Endothelial cell of umbilical vein (primary cell): ENCODE measurements at regions not wholly inside any gene's neighbourhood (a gene's known extent, or its start where the extent isn't known, plus 50 kb on each side); places are given as distances from the start of the nearest gene placed in this dataset.
"Not testable (repeated sequence)": the region's sequence is repeated elsewhere in the genome, so short reads cannot be mapped to it uniquely, and the experiment has no call there.

Experiments
- BruUV-seq: library from RNA; stranded (reverse); fragments of 400-500 nt; replicated peaks from 2 replicates; lab custom pipeline; 2021; lab: Mats Ljungman, UMichigan
- CTCF ChIA-PET: fragments of 300-600, 350-600 bp; sonication (Branson Sonifier 250); formaldehyde crosslinking; loops from one replicate; lab custom pipeline; 2021; ENCODE audit warnings: antibody characterized with exemption, inconsistent platforms; lab: Charles Lee
- POLR2A ChIA-PET: fragments of 300-600, 350-600 bp; sonication (Branson Sonifier 250); formaldehyde crosslinking; loops from one replicate; lab custom pipeline; 2021; ENCODE audit warnings: antibody characterized with exemption, inconsistent platforms; lab: Charles Lee
- DNase-seq: peaks from one replicate; pipeline ENCODE4 v3.0.0-alpha.2; 2011; ENCODE audit warnings: low read depth, low spot score
- FAIRE-seq: peaks from 2 replicates; lab custom pipeline; 2011; peaks lifted over from hg19 to GRCh38; lab: Jason Lieb, UNC
- H2AFZ ChIP-seq: 2 replicates; pipeline ENCODE4 v1.6.0; 2012; ENCODE audit warnings: low read depth, low read length, control low read depth, inconsistent platforms
- H3K27ac ChIP-seq: 2 replicates; pipeline ENCODE4 v1.5.1; 2011; ENCODE audit warnings: low read depth, mild to moderate bottlenecking, control low read depth, low read length, moderate library complexity; ENCODE audit not compliant: insufficient read depth
- H3K27me3 ChIP-seq, 2 experiments: 2 replicates each; pipeline versions ENCODE4 v1.6.0 to v1.6.1; 2011; ENCODE audit warnings: low read length in 2 of 2, mixed read lengths in 1 of 2; ENCODE audit not compliant: control insufficient read depth in 2 of 2, insufficient read depth in 2 of 2
- H3K36me3 ChIP-seq, 2 experiments: 2 replicates in 1 of 2; 3 replicates in 1 of 2; pipeline ENCODE4 v1.5.1; 2011; ENCODE audit warnings: low read length in 2 of 2, mild to moderate bottlenecking in 1 of 2, moderate library complexity in 1 of 2; ENCODE audit not compliant: control insufficient read depth in 2 of 2, insufficient read depth in 2 of 2; ENCODE audit errors: extremely low read depth in 1 of 2
- H3K4me1 ChIP-seq: 3 replicates; pipeline ENCODE4 v1.5.1; 2011; ENCODE audit warnings: mild to moderate bottlenecking, low read length; ENCODE audit not compliant: control insufficient read depth, insufficient read depth; ENCODE audit errors: extremely low read depth
- H3K4me2 ChIP-seq: 2 replicates; pipeline ENCODE4 v1.6.1; 2011; ENCODE audit warnings: low read length, control low read depth, mixed read lengths; ENCODE audit not compliant: insufficient read depth
- H3K4me3 ChIP-seq, 3 experiments: fragments of 200-600 bp in 1 of 3; sonication (generic), shearing (Covaris generic) in 1 of 3; replicated peaks in 1 of 3; 2 replicates each; pipeline ENCODE4 v1.5.1; 2011 to 2016; ENCODE audit warnings: control low read depth in 3 of 3, low read length in 3 of 3, mild to moderate bottlenecking in 2 of 3, inconsistent platforms in 1 of 3, low read depth in 1 of 3, moderate library complexity in 1 of 3; ENCODE audit not compliant: insufficient read depth in 1 of 3
- H3K79me2 ChIP-seq: 2 replicates; pipeline ENCODE4 v1.6.0; 2012; ENCODE audit warnings: low read length, inconsistent platforms; ENCODE audit not compliant: control insufficient read depth, insufficient read depth
- H3K9ac ChIP-seq: replicated peaks from 2 replicates; pipeline ENCODE3; 2011; ENCODE audit warnings: low read length, control low read depth; ENCODE audit not compliant: insufficient read depth; ENCODE audit errors: extremely low read depth
- H3K9me1 ChIP-seq: replicated peaks from 3 replicates; pipeline ENCODE4 v1.6.0; 2011; ENCODE audit warnings: mild to moderate bottlenecking, low read length; ENCODE audit not compliant: control insufficient read depth, insufficient read depth; ENCODE audit errors: extremely low read depth
- H3K9me3 ChIP-seq: replicated peaks from 2 replicates; pipeline ENCODE4 v1.5.1; 2012; ENCODE audit warnings: low read length, inconsistent platforms; ENCODE audit not compliant: control insufficient read depth, insufficient read depth
- H4K20me1 ChIP-seq: replicated peaks from 2 replicates; pipeline ENCODE3; 2011; ENCODE audit warnings: mild to moderate bottlenecking, low read length; ENCODE audit not compliant: control insufficient read depth, insufficient read depth; ENCODE audit errors: extremely low read depth
- EZH2 ChIP-seq: IDR thresholded peaks from 2 replicates; pipeline ENCODE4 v1.6.1; 2012; ENCODE audit warnings: borderline replicate concordance, low read depth, mild to moderate bottlenecking, moderate library complexity, low read length, inconsistent platforms; ENCODE audit not compliant: severe bottlenecking
- FOS ChIP-seq: IDR thresholded peaks from 2 replicates; pipeline ENCODE4 v1.6.1; 2011; ENCODE audit warnings: mild to moderate bottlenecking, low read length, moderate library complexity, borderline replicate concordance; ENCODE audit not compliant: insufficient read depth
- GATA2 ChIP-seq: IDR thresholded peaks from 2 replicates; pipeline ENCODE4 v1.7.0; 2011; ENCODE audit warnings: low read depth, mild to moderate bottlenecking, moderate library complexity, mixed read lengths, low read length; ENCODE audit not compliant: insufficient read length, insufficient read depth
- JUN ChIP-seq: IDR thresholded peaks from 2 replicates; pipeline ENCODE4 v1.6.1; 2011; ENCODE audit warnings: borderline replicate concordance, low read depth; ENCODE audit not compliant: insufficient read length, insufficient read depth
- MYC ChIP-seq: IDR thresholded peaks from one replicate; pipeline ENCODE4 v1.6.1; 2011; ENCODE audit warnings: mild to moderate bottlenecking, low read depth, low read length
- POLR2A ChIP-seq: IDR thresholded peaks from 2 replicates; pipeline ENCODE4 v1.6.1; 2012; ENCODE audit warnings: low read depth, mild to moderate bottlenecking, control low read depth, low read length
- POLR2AphosphoS5 ChIP-seq: IDR thresholded peaks from 2 replicates; pipeline ENCODE4 v1.6.1; 2012; ENCODE audit warnings: low read depth, mild to moderate bottlenecking, control low read depth, low read length, moderate library complexity; ENCODE audit not compliant: insufficient read depth
- dilution Hi-C: fragments of 300-500 bp; cut with MboI; formaldehyde crosslinking; loops from one replicate; pipeline ENCODE4 v1.15.0; 2019; ENCODE audit warnings: low sequenced_read_pairs; ENCODE audit not compliant: extremely low pct_ligation_motif_present
- intact Hi-C: fragments of 100-400 bp; cut with micrococcal nuclease; formaldehyde crosslinking; loops from one replicate; pipeline ENCODE4 v1.10.0; 2022
- TF ChIP-seq, protein P1 (sequence below): IDR thresholded peaks from 2 replicates; pipeline ENCODE4 v1.6.1; 2011; ENCODE audit not compliant: insufficient read depth, insufficient read length
- TF ChIP-seq, protein P2 (sequence below), 2 donors: IDR thresholded peaks; 1 replicate in 1 of 2; 2 replicates in 1 of 2; pipeline ENCODE4 v1.5.1; 2011; ENCODE audit warnings: low read length in 2 of 2, mild to moderate bottlenecking in 2 of 2, moderate library complexity in 2 of 2, control low read depth in 1 of 2, inconsistent platforms in 1 of 2, low read depth in 1 of 2; ENCODE audit not compliant: insufficient read depth in 1 of 2; ENCODE audit errors: extremely low read depth in 1 of 2

- H3K4me1 ChIP-seq, H3K9me1 ChIP-seq, H3K9me3 ChIP-seq, H3K4me3 ChIP-seq, BruUV-seq, POLR2A ChIA-PET, H3K27ac ChIP-seq, H3K9ac ChIP-seq, H4K20me1 ChIP-seq, intact Hi-C loops, CTCF ChIA-PET, H3K79me2 ChIP-seq, H3K4me2 ChIP-seq, H3K36me3 ChIP-seq, H3K27me3 ChIP-seq, H2AFZ ChIP-seq, FAIRE-seq, DNase-seq, dilution Hi-C loops: not testable (repeated sequence)
Observed at GRCh38 chr4:148598418-148599207, 156.4 kb upstream of the NR3C2 start.

GRCh38 chr4:148589182-148589581 is 147.0 kb upstream of the NR3C2 start:
- Histone ChIP-seq H3K9me3 (no peaks in the 10 kb centered on the region), H3K4me2 (no peak overlapping the region), H3K4me3 (no peak overlapping the region), H3K9ac (no peak overlapping the region), H3K4me1 (no peaks in the 10 kb centered on the region), H3K27ac (no peak overlapping the region), H2AFZ (no peak overlapping the region), H3K27me3 (no peaks in the 10 kb centered on the region), H4K20me1 (no peaks in the 10 kb centered on the region), H3K36me3 (no peaks in the 10 kb centered on the region), H3K79me2 (no peaks in the 10 kb centered on the region), H3K9me1 (no peaks in the 10 kb centered on the region)
- CTCF ChIA-PET, result no interaction called here
- FAIRE-seq, result no peak
- intact Hi-C loops (no loop called here), dilution Hi-C loops (no loop called here)
- POLR2A ChIA-PET, result no interaction called here
- BruUV-seq, result no TSS peak
- no peak for DNase-seq
- no peak for TF ChIP-seq POLR2A
- no peak for TF ChIP-seq GATA2
- TF ChIP-seq MYC, result no peak
- TF ChIP-seq, protein P1, sequence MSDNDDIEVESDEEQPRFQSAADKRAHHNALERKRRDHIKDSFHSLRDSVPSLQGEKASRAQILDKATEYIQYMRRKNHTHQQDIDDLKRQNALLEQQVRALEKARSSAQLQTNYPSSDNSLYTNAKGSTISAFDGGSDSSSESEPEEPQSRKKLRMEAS, result no peak
- no peak for TF ChIP-seq FOS
- no peak for TF ChIP-seq POLR2AphosphoS5
- TF ChIP-seq JUN, result no peak
- TF ChIP-seq EZH2, result no peak
- TF ChIP-seq, protein P2, sequence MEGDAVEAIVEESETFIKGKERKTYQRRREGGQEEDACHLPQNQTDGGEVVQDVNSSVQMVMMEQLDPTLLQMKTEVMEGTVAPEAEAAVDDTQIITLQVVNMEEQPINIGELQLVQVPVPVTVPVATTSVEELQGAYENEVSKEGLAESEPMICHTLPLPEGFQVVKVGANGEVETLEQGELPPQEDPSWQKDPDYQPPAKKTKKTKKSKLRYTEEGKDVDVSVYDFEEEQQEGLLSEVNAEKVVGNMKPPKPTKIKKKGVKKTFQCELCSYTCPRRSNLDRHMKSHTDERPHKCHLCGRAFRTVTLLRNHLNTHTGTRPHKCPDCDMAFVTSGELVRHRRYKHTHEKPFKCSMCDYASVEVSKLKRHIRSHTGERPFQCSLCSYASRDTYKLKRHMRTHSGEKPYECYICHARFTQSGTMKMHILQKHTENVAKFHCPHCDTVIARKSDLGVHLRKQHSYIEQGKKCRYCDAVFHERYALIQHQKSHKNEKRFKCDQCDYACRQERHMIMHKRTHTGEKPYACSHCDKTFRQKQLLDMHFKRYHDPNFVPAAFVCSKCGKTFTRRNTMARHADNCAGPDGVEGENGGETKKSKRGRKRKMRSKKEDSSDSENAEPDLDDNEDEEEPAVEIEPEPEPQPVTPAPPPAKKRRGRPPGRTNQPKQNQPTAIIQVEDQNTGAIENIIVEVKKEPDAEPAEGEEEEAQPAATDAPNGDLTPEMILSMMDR (IDR thresholded peaks at IDR 0.05; ENCODE audit: extremely low read depth in 1 of 2, insufficient read depth in 1 of 2, low read depth in 1 of 2, low read length in 2 of 2), result no peak
